ENCODE measurements at regions not wholly inside any gene's neighbourhood (a gene's known extent, or its start where the extent isn't known, plus 50 kb on each side); places are given as distances from the start of the nearest gene placed in this dataset.

- H3K9me3 ChIP-seq (replicated peaks in 1 of 2; ENCODE audit: control insufficient read depth in 1 of 2, insufficient read depth in 1 of 2, low read length in 2 of 2) = peaks cover 7 to 8% of the 10 kb centered on the region in 2 donors
- H3K27me3 ChIP-seq (ENCODE audit: control insufficient read depth in 2 of 2, insufficient read depth in 2 of 2, low read length in 2 of 2) = no peaks in the 10 kb centered on the region
- Mint-ChIP-seq H3K27ac (no peak overlapping the region), H3K27me3 (ENCODE audit: low read depth in 3 of 3) (peaks cover 0 to 6% (median 0%) of the 10 kb centered on the region in 3 donors), H3K4me3 (no peak overlapping the region), H3K9me3 (peaks cover 4 to 16% (median 11%) of the 10 kb centered on the region in 7 donors), H3K36me3 (no peaks in the 10 kb centered on the region), H3K4me1 (no peaks in the 10 kb centered on the region)
- H3K4me1 ChIP-seq (ENCODE audit: control insufficient read depth in 1 of 2, insufficient read depth in 2 of 2, low read length in 2 of 2) = no peaks in the 10 kb centered on the region
- H4K20me1 ChIP-seq (ENCODE audit: insufficient read depth, low read length) = no peaks in the 10 kb centered on the region
- H3K79me2 ChIP-seq (ENCODE audit: insufficient read depth, low read length) = no peaks in the 10 kb centered on the region
- H3K36me3 ChIP-seq (replicated peaks in 1 of 2; ENCODE audit: control insufficient read depth in 1 of 2, insufficient read depth in 2 of 2, low read length in 2 of 2) = no peaks in the 10 kb centered on the region
- no peak overlapping the region for H3K4me2 ChIP-seq (replicated peaks; ENCODE audit: extremely low read depth, low read length, poor library complexity, severe bottlenecking)
- no peak for DNase-seq
- no peak overlapping the region for H3K4me3 ChIP-seq (replicated peaks in 1 of 3; ENCODE audit: low read depth in 2 of 3, low read length in 3 of 3)
- H2AFZ ChIP-seq (ENCODE audit: insufficient read depth, low read depth, low read length, poor library complexity, severe bottlenecking) = no peak overlapping the region
- TF ChIP-seq CTCF (IDR thresholded peaks at IDR 0.05) = no peak
- H3K27ac ChIP-seq (ENCODE audit: low read depth in 1 of 2, low read length in 2 of 2) = no peak overlapping the region
- intact Hi-C loops (cut with micrococcal nuclease) = no loop called here
- WGBS (ENCODE audit: insufficient coverage) = no CpG with 5 or more reads among the region's 1 CpG
- no peak overlapping the region for H3K9ac ChIP-seq (ENCODE audit: insufficient read depth, low read length, poor library complexity, severe bottlenecking)
Measured at GRCh38 chr5:114658194-114658593, 296.3 kb downstream of the KCNN2 start.

- H3K79me2 ChIP-seq (ENCODE audit: insufficient read depth, low read length) = no peaks in the 10 kb centered on the region
- Mint-ChIP-seq H3K27ac (no peak overlapping the region), H3K4me1 (no peaks in the 10 kb centered on the region), H3K36me3 (no peaks in the 10 kb centered on the region), H3K9me3 (peaks cover 4 to 13% (median 11%) of the 10 kb centered on the region in 7 donors), H3K4me3 (no peak overlapping the region), H3K27me3 (ENCODE audit: low read depth in 3 of 3) (peaks cover 0 to 6% (median 0%) of the 10 kb centered on the region in 3 donors)
- H3K4me1 ChIP-seq (ENCODE audit: control insufficient read depth in 1 of 2, insufficient read depth in 2 of 2, low read length in 2 of 2) = no peaks in the 10 kb centered on the region
- H3K36me3 ChIP-seq (replicated peaks in 1 of 2; ENCODE audit: control insufficient read depth in 1 of 2, insufficient read depth in 2 of 2, low read length in 2 of 2) = no peaks in the 10 kb centered on the region
- 43% methylated on average over 2 of the region's 6 CpGs for WGBS (ENCODE audit: insufficient coverage)
- H3K9me3 ChIP-seq (replicated peaks in 1 of 2; ENCODE audit: control insufficient read depth in 1 of 2, insufficient read depth in 1 of 2, low read length in 2 of 2) = peaks cover 5 to 7% of the 10 kb centered on the region in 2 donors
- H3K4me3 ChIP-seq (replicated peaks in 1 of 3; ENCODE audit: low read depth in 2 of 3, low read length in 3 of 3) = no peak overlapping the region
- no peaks in the 10 kb centered on the region for H3K27me3 ChIP-seq (ENCODE audit: control insufficient read depth in 2 of 2, insufficient read depth in 2 of 2, low read length in 2 of 2)
- no peak overlapping the region for H2AFZ ChIP-seq (ENCODE audit: insufficient read depth, low read depth, low read length, poor library complexity, severe bottlenecking)
- no peak for DNase-seq
- no peak overlapping the region for H3K9ac ChIP-seq (ENCODE audit: insufficient read depth, low read length, poor library complexity, severe bottlenecking)
- no peaks in the 10 kb centered on the region for H4K20me1 ChIP-seq (ENCODE audit: insufficient read depth, low read length)
- TF ChIP-seq CTCF (IDR thresholded peaks at IDR 0.05) = no peak
- H3K4me2 ChIP-seq (replicated peaks; ENCODE audit: extremely low read depth, low read length, poor library complexity, severe bottlenecking) = no peak overlapping the region
- no peak overlapping the region for H3K27ac ChIP-seq (ENCODE audit: low read depth in 1 of 2, low read length in 2 of 2)
- intact Hi-C loops (cut with micrococcal nuclease) = no loop called here
Measured at GRCh38 chr5:114657342-114658130, 295.7 kb downstream of the KCNN2 start.
